ENCODE measurements at regions not wholly inside any gene's neighbourhood (a gene's known extent, or its start where the extent isn't known, plus 50 kb on each side); places are given as distances from the start of the nearest gene placed in this dataset.

- no peak overlapping the region for H2BK20ac ChIP-seq (ENCODE audit: low read depth, low read length, poor library complexity, severe bottlenecking)
- no peak overlapping the region for H3T11ph ChIP-seq (ENCODE audit: low read length)
- Mint-ChIP-seq H3K27ac (peak overlapping the region in 1 of 3 experiments; percentile 50; a peak in 2 of 7 replicates), H3K9me3 (no peaks in the 10 kb centered on the region), H3K4me3 (no peak overlapping the region), H3K36me3 (ENCODE audit: insufficient read depth in 1 of 3, low read depth in 3 of 3) (no peaks in the 10 kb centered on the region; a peak in 1 of 7 replicates), H3K27me3 (ENCODE audit: low read depth) (peaks cover 3% of the 10 kb centered on the region; the same call in 1 of the 2 replicates), H3K4me1 (no peaks in the 10 kb centered on the region)
- H3K9ac ChIP-seq (ENCODE audit: extremely low read depth, insufficient read length, low read length) = no peak overlapping the region
- H3K18ac ChIP-seq (ENCODE audit: insufficient read length, low read depth, low read length) = no peak overlapping the region
- H2BK120ac ChIP-seq (ENCODE audit: low read depth, low read length, poor library complexity, severe bottlenecking) = no peak overlapping the region
- no peak overlapping the region for H3K4ac ChIP-seq (ENCODE audit: low read depth, low read length)
- no peak overlapping the region for H2AFZ ChIP-seq (ENCODE audit: low read length)
- H2AK5ac ChIP-seq (ENCODE audit: insufficient read length, low read length) = no peak overlapping the region
- H3K14ac ChIP-seq (ENCODE audit: insufficient read depth, low read length) = no peak overlapping the region
- no peak overlapping the region for H2BK15ac ChIP-seq (ENCODE audit: low read depth, low read length)
- no peak overlapping the region for H4K5ac ChIP-seq (ENCODE audit: insufficient read length, low read depth, low read length)
- no peak overlapping the region for H2BK5ac ChIP-seq (ENCODE audit: insufficient read length, low read length)
- no peaks in the 10 kb centered on the region for H3K79me1 ChIP-seq (ENCODE audit: insufficient read depth, low read depth, low read length, poor library complexity, severe bottlenecking)
- H3K56ac ChIP-seq (ENCODE audit: insufficient read length, low read depth, low read length) = no peak overlapping the region
- no peaks in the 10 kb centered on the region for H3K79me2 ChIP-seq (ENCODE audit: insufficient read depth, low read length)
- H4K20me1 ChIP-seq (ENCODE audit: control insufficient read depth, insufficient read depth, insufficient read length) = no peaks in the 10 kb centered on the region
- WGBS (ENCODE audit: extremely low coverage, insufficient read length, low lambda C conversion rate) = no CpG with 5 or more reads among the region's 4 CpGs
- H3K4me1 ChIP-seq (ENCODE audit: insufficient read depth, low read length) = no peaks in the 10 kb centered on the region
- no peak for DNase-seq
- H4K8ac ChIP-seq (replicated peaks; ENCODE audit: insufficient read length, low read depth, low read length) = no peak overlapping the region
- H4K91ac ChIP-seq (ENCODE audit: insufficient read length, low read depth, low read length) = no peak overlapping the region
- H3K27me3 ChIP-seq (ENCODE audit: insufficient read depth, low read length) = no peaks in the 10 kb centered on the region
- no peaks in the 10 kb centered on the region for H3K23me2 ChIP-seq (ENCODE audit: insufficient read length, low read depth, low read length, poor library complexity, severe bottlenecking)
- no peak overlapping the region for H3K4me2 ChIP-seq (ENCODE audit: insufficient read depth, insufficient read length, low read length)
- H3K23ac ChIP-seq (ENCODE audit: insufficient read length, low read depth, low read length) = no peak overlapping the region
- no peaks in the 10 kb centered on the region for H3K9me3 ChIP-seq (ENCODE audit: control insufficient read depth, low read depth, low read length)
- no peak overlapping the region for H2BK12ac ChIP-seq (ENCODE audit: insufficient read length, low read depth, low read length)
- TF ChIP-seq CTCF (conservative IDR thresholded peaks at IDR 0.05) = no peak
- H3K27ac ChIP-seq (ENCODE audit: insufficient read length, low read depth, low read length) = no peak overlapping the region
These were observed 485.2 kb downstream of the FBXO15 start for GRCh38 chr18:73662421-73662820.

Data from H9 (cell line).